HG03565 (cell line): ENCODE measurements at regions not wholly inside any gene's neighbourhood (a gene's known extent, or its start where the extent isn't known, plus 50 kb on each side); places are given as distances from the start of the nearest gene placed in this dataset.

Experiments used
- ATAC-seq: cut with Tn5 transposase; IDR thresholded peaks from one replicate; pipeline ENCODE4 v1.9.1; 2021; ENCODE audit warnings: mild to moderate bottlenecking, moderate library complexity; ENCODE audit not compliant: unreplicated experiment

GRCh38 chr18:72470391-72470790, 73.8 kb downstream of the CBLN2 start:
- ATAC-seq: no peak

DNA sequence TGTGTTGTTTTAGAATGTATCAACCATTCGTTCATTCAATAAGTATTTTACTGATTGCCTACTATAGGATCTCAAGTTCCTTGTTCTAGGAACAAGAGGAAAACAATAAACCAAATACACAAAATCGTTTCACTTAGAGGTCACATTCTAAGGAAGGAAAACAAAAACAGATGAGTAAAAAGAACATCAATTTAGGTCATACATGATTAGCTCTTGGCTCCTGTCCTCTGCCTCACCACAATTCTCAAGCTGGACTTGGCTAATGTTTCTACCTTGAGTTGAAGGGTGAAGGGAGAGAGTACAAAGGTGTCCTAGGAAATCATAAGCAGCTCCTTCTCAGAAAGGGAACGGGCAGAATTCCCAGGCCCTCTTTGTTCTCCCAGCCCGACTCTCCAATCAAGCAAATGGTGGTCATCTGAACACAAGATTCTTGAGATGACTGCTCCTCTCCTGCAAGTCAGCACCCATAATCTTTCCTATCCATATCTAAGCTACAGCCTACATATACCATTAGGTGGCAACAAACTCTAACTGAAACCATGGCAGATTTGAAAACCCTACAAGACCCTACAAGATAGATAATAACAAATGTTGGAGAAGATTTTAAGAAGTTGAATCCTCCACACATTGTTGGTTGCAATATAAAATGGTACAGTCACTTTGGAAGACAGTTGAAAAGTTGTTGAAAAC, 76.0 kb downstream of the CBLN2 start:
- no peak for ATAC-seq

- no peak for ATAC-seq
Measured at GRCh38 chr18:72460210-72460680, 83.9 kb downstream of the CBLN2 start.

DNA sequence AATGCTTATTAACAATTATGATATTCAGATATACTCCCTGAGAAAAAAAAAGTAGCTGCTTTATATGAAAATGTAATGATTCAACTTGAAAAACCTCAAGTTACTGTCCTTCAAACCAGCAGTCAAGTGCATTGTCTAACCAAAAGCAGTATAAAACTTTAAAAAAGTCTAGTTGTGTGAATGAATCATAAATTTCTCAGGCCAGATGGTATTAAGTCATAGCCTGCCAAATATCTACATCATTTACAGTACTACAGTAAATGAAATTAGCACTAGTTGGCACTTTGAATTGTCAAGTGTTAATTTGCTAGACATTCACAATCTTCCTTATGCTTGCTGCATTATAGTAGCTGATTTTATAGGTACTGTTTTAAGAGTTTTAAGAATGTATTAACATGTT, 85.9 kb downstream of the CBLN2 start:
- ATAC-seq: no peak

DNA sequence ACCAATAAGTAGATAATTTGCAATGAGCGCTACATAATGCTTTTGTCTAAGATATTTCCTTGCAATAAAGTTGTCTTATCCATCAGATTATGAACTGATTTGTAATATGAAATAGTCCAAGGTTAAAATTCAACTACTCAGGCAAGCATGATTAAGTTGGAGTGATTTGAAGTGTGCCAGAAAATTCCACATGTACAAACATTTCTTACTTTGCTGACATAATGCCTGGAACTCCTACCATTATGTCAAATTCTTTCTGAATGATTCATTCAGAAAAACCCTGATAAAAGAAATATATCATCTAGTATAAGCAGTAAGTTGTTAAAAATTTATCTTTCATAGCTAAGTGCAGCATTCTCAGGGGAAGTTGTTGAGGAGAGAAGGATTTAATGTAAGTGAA, 87.3 kb downstream of the CBLN2 start:
- no peak for ATAC-seq

- no peak for ATAC-seq
Measured at GRCh38 chr18:72452328-72452727, 91.8 kb downstream of the CBLN2 start.

- no peak for ATAC-seq
Measured at GRCh38 chr18:72444798-72445155, 99.4 kb downstream of the CBLN2 start.

- no peak for ATAC-seq
Measured at GRCh38 chr18:72444111-72444797, 99.9 kb downstream of the CBLN2 start.

DNA sequence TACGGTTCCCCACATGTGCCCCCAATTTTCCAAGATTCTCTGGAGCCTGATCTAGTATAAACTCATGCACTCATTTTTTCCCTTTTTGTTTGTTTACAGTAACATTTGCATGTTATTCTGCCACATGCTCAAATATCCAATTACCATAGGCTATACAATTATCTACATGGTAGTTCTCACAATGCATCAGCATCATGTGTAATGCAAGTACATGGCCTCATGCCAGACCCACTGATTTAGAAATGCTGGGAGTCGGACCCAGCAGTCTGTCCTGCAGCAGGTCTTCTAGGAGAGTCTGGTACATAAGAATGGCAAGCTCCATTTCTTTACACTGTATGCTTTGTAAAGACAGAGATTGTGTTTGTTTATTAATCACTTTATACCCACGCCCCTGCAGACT, 107.7 kb downstream of the CBLN2 start:
- no peak for ATAC-seq

- ATAC-seq: no peak
Measured at GRCh38 chr18:72433756-72434155, 110.4 kb downstream of the CBLN2 start.

DNA sequence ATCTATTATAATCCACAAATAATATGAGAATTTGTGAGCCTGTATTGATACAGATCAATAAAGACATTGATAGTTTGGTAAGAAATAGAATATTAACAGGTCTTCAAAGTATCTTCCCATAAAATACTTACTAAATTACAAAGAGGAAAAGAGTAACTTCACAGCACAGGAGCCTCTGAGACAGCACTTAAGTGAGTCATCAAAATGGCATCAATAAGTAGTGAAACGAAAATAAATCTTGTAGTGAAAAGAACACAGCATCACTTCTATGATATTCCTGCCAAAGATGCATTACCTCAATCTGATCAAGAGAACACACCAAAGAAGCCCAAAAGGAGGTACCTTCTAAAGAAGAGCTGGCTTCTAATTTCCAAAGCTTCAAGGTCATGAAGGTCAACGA, 116.4 kb downstream of the CBLN2 start:
- ATAC-seq: no peak

DNA sequence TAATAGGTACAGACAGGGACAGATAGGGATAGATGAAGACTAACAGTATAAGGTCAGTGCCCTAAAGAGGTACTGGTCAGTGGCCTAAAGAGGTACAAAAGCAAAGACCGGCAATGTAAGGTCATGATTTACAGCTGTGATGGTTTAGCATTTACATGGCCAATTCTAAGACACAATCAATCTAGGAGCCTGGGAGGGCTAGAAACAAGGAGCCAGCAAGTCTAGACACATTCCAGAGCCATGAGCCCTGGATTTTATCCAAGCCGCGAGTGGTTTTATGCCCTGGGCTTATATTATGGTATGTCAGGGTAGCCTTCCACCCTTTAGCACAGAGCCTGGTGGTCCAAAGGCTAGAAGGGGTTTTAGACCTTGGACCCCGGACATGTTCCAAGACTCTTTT, 124.2 kb downstream of the CBLN2 start:
- ATAC-seq: no peak

DNA sequence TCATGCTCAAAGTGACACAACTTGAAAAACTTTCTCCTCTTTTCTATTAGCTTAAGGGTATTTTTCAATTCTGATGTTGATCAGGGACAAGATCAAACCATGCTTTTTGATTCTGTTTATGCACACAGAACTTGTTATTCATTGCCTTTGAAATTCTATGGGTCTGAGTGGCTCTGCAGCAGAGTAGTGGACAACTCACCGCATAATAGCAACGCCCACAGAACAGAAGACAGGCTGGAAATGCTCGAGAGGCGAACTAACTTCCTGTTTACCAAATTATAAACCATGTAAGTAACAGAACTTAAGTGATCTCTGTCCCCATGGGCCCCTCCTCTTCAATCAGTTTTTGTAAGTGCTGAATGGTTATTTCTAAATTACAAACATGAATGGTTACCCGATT, 131.2 kb downstream of the CBLN2 start:
- ATAC-seq: no peak

DNA sequence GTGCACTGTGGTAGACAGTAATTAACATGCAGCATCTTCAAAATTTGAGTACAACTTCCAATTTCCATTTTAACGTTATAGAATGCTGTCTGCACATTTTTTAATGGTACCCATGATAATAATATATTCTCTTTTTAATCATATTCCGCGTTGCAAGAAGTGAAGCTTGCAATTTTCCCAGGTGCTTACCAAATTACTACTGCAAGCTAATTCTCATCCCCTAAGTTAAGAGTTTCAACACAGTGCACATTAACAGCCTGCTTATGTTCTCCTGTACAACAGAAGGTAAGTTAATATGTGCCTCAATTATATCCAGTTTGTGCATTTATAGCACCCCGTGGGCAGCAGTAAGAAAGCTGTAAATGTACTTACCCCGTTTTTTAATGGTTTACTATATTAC, 132.9 kb downstream of the CBLN2 start:
- no peak for ATAC-seq

DNA sequence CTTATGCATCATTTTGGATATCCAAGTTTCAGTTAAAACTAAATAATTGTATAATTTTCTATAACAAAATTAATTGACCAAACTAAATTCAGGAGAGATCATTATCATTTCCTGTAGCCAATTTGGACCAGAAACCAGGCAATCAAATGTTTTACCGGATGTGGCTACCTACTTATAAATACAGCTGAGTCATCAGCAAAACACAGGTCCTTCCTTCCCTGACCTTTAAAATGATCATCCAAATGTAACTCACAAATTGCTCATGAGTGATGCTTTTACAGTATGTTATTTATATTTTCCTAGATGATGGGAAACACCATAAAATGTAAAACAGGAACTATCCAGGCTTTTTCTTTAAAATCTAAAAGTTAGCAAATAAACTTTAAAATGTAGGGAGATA, 133.7 kb downstream of the CBLN2 start:
- ATAC-seq: no peak

- no peak for ATAC-seq
Measured at GRCh38 chr18:72409903-72410302, 134.2 kb downstream of the CBLN2 start.

DNA sequence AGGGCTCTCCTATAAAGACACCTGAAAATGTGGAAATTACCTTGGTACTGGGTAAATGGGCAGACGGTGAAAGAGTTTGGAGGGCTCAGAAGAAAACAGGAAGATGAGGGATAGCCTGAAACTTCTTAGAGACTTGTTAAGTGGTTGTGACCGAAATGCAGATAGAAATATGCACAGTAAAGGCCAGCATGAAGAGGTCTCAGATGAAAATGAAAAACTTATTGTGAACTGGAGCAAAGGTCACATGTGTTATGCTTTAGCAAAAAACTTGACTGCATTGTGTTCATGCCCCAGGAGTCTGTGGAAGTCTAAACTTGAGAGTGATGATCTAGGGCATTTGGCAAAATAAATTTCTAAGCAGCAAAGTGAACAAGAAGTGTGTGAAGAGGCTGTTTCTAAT, 137.1 kb downstream of the CBLN2 start:
- ATAC-seq: no peak

GRCh38 chr18:72391951-72392350, 152.2 kb downstream of the CBLN2 start:
- no peak for ATAC-seq

GRCh38 chr18:72391427-72391826, 152.7 kb downstream of the CBLN2 start:
- no peak for ATAC-seq

- ATAC-seq: no peak
Measured at GRCh38 chr18:72378016-72378415, 166.1 kb downstream of the CBLN2 start.

DNA sequence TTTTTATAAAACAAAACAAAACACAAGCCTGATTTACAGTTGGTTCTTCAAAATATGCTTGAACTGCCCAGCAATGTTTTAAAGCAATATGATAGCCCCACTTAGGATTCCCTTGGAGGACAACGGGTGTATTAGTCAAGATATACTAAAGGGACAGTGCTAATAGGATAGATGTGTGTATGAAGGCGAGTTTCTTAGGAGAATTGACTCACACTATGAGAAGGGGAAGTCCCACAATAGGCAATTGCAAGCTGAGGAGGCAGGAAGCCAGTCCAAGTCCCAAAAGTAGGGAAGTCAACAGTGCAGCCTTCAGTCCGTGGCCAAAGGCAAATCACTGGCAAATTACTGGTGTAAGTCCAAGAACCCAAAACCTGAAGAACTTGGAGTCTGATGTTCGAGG, 167.9 kb downstream of the CBLN2 start:
- no peak for ATAC-seq

- no peak for ATAC-seq
Measured at GRCh38 chr18:72375618-72376017, 168.5 kb downstream of the CBLN2 start.

GRCh38 chr18:72372076-72372475, 172.1 kb downstream of the CBLN2 start:
- ATAC-seq: no peak
